ENCODE measurements at regions not wholly inside any gene's neighbourhood (a gene's known extent, or its start where the extent isn't known, plus 50 kb on each side); places are given as distances from the start of the nearest gene placed in this dataset.

GRCh38 chr9:109872901-109873300 is 92.9 kb downstream of the PALM2AKAP2 start:
- H3K9me3 ChIP-seq: no peaks in the 10 kb centered on the region
- DNase-seq (ENCODE audit: low spot score in 2 of 2): no peak
- peaks cover 0 to 3% of the 10 kb centered on the region in 2 donors for H3K27me3 ChIP-seq
- no peak overlapping the region for H3K27ac ChIP-seq
- no peaks in the 10 kb centered on the region for H3K4me1 ChIP-seq
- TF ChIP-seq POLR2AphosphoS5 (IDR thresholded peaks at IDR 0.05) (no peak), POLR2A (IDR thresholded peaks at IDR 0.05) (no peak)
- TF ChIP-seq, protein P1, sequence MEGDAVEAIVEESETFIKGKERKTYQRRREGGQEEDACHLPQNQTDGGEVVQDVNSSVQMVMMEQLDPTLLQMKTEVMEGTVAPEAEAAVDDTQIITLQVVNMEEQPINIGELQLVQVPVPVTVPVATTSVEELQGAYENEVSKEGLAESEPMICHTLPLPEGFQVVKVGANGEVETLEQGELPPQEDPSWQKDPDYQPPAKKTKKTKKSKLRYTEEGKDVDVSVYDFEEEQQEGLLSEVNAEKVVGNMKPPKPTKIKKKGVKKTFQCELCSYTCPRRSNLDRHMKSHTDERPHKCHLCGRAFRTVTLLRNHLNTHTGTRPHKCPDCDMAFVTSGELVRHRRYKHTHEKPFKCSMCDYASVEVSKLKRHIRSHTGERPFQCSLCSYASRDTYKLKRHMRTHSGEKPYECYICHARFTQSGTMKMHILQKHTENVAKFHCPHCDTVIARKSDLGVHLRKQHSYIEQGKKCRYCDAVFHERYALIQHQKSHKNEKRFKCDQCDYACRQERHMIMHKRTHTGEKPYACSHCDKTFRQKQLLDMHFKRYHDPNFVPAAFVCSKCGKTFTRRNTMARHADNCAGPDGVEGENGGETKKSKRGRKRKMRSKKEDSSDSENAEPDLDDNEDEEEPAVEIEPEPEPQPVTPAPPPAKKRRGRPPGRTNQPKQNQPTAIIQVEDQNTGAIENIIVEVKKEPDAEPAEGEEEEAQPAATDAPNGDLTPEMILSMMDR (IDR thresholded peaks at IDR 0.05): no peak
- intact Hi-C loops (cut with DNase I; ENCODE audit: low total_unique reads): no loop called here
- H3K4me3 ChIP-seq: no peak overlapping the region
- H3K36me3 ChIP-seq: no peaks in the 10 kb centered on the region

- no peaks in the 10 kb centered on the region for H3K4me1 ChIP-seq
- intact Hi-C loops (cut with DNase I; ENCODE audit: low total_unique reads): no loop called here
- H3K9me3 ChIP-seq: no peaks in the 10 kb centered on the region
- no peaks in the 10 kb centered on the region for H3K27me3 ChIP-seq
- no peak for TF ChIP-seq POLR2AphosphoS5 (IDR thresholded peaks at IDR 0.05)
- TF ChIP-seq POLR2A (IDR thresholded peaks at IDR 0.05): no peak
- TF ChIP-seq, protein P1 (IDR thresholded peaks at IDR 0.05): no peak
- H3K27ac ChIP-seq: no peak overlapping the region
- no peak overlapping the region for H3K4me3 ChIP-seq
- no peak for DNase-seq (ENCODE audit: low spot score in 2 of 2)
- no peaks in the 10 kb centered on the region for H3K36me3 ChIP-seq
Measured at GRCh38 chr9:109875495-109876129, 95.6 kb downstream of the PALM2AKAP2 start.

GRCh38 chr9:109880276-109881169 is 100.5 kb downstream of the PALM2AKAP2 start:
- Histone ChIP-seq H3K4me3 (no peak overlapping the region), H3K27ac (no peak overlapping the region), H3K36me3 (no peaks in the 10 kb centered on the region), H3K9me3 (no peaks in the 10 kb centered on the region), H3K27me3 (no peaks in the 10 kb centered on the region), H3K4me1 (no peaks in the 10 kb centered on the region)
- DNase-seq (ENCODE audit: low spot score in 2 of 2): no peak
- TF ChIP-seq, protein P1 (IDR thresholded peaks at IDR 0.05): peak in 2 of 3 donors; percentile 9 to 19
- TF ChIP-seq POLR2A (IDR thresholded peaks at IDR 0.05): no peak
- intact Hi-C loops (cut with DNase I; ENCODE audit: low total_unique reads): no loop called here

DNA sequence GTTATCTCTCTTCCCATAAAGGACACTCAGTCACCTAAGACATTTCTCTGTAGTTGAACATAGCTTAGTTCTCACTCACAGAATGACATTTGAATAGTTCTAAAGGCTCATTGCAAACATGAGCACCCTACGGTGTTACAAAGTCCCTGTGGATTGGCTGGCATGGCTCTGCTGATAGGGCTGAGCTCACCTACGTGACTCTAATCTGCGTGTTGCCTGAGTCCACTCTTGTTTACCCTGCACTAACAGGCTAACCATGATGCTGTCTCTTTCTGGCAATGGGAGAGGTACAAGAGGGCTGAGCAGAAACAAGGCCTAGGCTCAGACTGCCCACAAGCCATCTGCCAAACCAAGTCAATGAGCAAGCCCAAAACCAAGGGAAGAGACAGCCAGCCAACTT is 103.6 kb downstream of the PALM2AKAP2 start:
- no peak overlapping the region for H3K27ac ChIP-seq
- intact Hi-C loops (cut with DNase I; ENCODE audit: low total_unique reads): no loop called here

More for the DNA sequence above, 103.6 kb downstream of the PALM2AKAP2 start:
- DNase-seq (ENCODE audit: low spot score in 2 of 2): no peak
- no peaks in the 10 kb centered on the region for H3K27me3 ChIP-seq
- H3K9me3 ChIP-seq: no peaks in the 10 kb centered on the region
- H3K4me3 ChIP-seq: no peak overlapping the region
- TF ChIP-seq, protein P1 (IDR thresholded peaks at IDR 0.05): no peak
- no peak for TF ChIP-seq POLR2AphosphoS5 (IDR thresholded peaks at IDR 0.05)
- no peak for TF ChIP-seq POLR2A (IDR thresholded peaks at IDR 0.05)
- H3K36me3 ChIP-seq: no peaks in the 10 kb centered on the region
- H3K4me1 ChIP-seq: no peaks in the 10 kb centered on the region
